CD4-positive, alpha-beta T cell treated with Interleukin-1 beta for 1 hour (primary cell): ENCODE measurements at regions not wholly inside any gene's neighbourhood (a gene's known extent, or its start where the extent isn't known, plus 50 kb on each side); places are given as distances from the start of the nearest gene placed in this dataset.

Source experiments
- DNase-seq, 2 donors: peaks; one replicate each; pipeline ENCODE4 v3.0.0-alpha.2; 2020 to 2022

DNA sequence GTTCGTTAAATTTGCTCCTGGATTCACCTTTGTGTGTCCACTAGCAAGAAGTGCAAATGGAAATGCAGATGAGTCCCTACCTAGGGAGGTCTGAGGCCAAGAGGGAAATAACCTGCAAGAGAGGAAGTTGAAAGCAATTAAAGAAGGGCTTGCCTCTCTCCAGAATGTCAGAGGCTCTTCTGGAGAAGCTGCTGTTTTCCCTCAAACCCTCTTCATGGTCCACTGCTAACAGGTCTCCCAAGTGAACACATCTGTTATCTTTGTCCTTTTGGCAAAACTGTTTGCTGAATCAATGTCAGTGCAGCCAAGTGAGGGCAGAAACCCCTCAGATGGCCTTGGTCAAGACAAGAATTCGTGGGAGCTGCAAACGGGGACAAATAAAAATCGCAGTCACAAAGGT, 177.3 kb upstream of the PLXNA2 start:
- no peak for DNase-seq

DNA sequence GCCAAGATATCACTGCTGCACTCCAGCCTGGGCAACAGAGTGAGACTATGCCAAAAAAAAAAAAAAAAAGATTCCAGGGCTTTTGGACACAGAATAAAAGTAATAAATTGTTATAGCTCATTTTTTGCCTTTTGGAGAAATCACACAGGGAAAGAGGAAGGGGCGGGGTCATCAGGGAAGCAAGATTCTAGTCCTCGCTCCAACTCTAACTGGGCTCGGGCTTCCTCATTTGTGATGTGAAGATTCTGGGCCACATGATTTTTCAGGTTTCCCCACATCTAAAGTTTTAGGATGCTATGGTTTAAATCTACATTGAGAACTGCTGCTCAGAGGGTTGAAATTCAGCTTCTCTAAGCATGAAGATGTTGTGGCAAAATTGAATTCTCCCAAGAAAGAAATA, 179.3 kb upstream of the PLXNA2 start:
- no peak for DNase-seq

DNA sequence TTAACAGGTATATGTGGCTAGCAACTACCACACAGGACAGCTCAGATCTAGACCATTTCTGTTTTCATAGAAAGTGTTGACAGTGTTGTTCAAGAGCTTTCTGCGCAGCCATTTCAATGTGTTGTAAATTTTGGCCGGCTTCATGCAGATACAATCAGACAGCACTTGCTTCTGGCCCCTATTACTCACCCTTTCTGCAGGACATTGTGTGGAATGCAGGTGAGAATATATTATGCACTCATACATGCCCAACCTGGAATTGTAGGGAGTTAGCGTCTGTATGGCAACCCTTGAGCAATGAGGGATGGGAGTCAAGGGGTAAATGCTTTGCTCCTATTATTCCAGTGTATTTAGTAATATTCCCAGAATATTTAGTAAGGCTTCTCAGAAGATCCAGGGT, 180.9 kb upstream of the PLXNA2 start:
- DNase-seq: no peak

DNA sequence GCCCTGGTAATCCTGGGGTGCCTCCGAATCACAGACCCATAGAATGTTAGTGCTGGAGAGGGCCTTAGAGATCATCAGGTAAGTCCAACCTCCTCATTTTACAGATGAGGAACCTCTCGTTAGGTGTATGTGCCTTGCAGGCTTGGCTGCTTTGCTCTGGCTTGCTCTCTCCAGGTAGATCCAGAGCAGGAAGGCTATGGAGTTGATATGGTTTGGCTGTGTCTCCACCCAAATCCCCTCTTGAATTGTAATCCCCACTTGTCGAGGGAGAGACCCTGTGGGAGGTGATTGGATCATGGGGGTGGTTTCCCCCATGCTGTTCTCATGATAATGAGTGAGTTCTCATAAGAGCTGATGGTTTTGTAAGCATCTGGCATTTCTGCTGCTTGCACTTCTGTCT, 186.0 kb upstream of the PLXNA2 start:
- DNase-seq: no peak

DNA sequence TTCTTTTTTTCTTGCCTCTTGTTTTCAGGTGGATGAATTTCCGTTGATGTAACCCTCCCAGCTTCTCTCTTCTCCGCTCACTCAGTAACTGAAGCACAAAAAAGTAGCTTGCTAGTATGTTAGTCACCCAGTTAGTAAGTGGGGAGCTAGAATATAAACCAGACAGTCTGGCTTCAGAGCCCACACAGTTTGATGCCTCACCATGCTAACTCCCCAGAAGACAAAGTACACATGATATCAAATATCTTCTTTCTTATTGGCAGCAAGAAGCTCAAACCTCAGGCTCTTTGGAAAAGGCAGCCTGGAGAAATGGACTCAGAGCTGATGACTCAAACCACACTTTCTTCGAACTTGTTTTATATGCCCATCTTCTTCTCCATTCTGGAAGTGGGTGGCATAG, 187.5 kb upstream of the PLXNA2 start:
- DNase-seq: no peak

DNA sequence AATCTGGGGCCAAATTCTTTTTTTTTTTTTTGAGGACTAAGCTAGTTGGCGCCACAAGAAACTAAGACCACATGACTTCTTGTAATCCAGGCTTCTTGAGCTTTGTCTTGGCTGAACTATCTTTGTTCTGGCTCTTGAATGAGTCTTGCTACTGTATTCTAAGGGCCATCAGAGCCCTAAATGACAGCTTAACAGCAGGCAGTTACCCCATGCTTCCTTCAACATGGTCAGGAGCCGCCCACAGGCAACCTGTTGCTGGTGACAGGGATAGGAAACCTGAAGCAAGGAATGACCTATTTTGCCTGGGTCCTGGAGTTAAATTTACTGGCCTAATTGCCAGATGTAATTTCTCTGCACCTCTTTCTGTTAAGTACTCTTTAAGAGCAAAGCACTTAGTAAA, 188.2 kb upstream of the PLXNA2 start:
- DNase-seq: no peak

DNA sequence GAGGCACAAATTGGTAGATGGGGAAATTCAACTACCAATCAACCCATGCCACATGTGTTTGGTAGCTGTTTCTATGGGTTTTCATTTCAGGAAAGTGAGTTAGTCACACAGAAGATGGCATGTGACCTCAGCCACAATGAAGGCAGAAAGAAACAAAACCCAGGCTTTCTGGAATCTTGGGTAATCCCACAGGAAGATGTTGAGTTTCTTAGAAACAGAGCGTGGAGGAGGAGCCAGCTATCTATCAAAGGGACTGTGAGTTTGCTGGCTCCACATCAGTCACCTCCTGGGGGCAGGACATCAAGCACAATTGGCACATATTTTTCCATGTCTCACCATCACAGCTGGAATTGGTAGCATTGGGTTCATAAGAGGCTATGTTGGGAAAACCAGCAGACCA, 188.9 kb upstream of the PLXNA2 start:
- no peak for DNase-seq

DNA sequence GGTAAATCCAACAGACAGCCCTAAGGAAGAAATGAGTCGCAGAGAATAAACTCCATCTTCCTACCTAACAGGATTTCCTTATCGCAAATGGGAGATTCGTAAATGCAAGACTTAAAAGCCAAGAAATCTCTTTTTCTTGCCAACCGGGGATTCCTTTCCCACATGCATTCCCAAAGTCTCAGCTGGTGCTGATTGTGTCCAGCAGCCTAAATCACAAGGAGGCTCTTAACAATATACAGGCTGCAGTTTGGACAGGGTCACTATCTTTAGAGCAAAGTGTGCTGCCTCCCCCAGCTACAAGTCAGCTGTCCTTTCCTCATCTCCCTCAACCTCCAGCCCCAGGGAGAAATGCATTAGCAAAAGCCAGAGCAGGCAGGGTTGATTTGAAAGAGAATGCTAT, 189.8 kb upstream of the PLXNA2 start:
- no peak for DNase-seq

DNA sequence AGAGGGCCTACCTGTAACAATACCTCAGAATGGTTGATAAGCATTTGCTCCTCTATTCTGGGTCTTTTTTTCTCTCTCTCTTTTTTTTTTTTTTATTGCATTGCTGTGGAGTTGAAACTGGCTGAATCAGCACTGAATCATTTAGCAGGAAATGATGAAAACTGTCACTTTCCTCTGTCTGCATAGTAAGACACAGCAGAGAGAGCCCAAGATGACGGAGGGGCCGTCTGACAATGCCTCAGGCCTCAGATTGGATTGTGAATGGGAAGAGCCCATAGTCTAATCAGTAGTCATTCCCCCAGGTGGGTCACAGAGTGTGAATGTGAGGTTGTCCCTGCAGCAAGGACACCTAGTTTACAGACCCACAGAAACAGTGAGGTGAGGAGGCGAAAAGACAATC, 193.2 kb upstream of the PLXNA2 start:
- no peak for DNase-seq

DNA sequence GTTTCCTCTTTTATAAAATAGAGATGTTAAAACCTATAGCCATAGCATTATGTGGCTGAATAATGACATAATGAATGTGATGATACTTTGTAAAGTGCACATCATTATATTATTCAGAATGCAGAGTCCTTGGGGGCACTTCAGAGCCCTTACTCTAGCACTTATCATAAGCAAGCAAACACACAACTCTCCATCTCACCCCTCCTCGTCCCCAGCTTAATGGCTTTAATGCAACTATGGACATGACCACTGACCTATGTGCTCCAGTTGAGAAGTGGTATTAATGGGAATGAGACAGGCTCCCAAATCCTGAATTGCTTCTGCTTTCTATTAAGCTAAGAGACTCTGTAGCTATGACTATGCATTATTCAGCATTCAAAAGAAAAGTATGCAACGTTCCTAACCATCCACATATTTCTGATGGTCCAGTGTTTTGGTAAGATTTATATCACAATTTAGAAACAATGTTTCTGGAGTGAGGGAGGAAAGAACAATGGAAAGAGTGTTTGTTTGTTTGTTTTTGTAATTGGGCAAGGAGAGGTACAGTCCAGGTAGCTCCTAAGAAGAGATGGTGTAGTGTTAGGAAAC, 194.0 kb upstream of the PLXNA2 start:
- no peak for DNase-seq

DNA sequence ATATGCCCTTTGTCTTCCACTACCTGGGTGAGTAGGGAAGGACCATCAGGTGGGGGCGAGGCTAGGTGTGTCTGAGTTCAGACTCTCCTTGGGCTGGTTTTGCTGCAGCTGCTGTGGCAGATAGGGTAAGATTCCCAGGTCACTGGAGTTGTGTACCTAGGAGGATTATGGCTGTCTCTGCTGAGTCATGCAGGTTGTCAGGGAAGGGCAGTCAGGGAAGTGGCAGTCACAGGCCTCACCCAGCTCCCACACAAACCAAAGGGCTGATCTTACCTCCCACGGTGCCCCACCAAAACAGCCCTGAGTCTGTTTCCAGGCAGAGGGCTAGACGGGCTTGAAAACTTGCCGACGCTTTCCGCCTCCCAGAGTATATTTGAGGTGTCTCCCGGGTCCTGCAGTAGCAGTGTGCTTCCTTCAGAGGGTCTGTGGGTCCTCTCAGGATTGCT, 201.6 kb upstream of the PLXNA2 start:
- DNase-seq: no peak

DNA sequence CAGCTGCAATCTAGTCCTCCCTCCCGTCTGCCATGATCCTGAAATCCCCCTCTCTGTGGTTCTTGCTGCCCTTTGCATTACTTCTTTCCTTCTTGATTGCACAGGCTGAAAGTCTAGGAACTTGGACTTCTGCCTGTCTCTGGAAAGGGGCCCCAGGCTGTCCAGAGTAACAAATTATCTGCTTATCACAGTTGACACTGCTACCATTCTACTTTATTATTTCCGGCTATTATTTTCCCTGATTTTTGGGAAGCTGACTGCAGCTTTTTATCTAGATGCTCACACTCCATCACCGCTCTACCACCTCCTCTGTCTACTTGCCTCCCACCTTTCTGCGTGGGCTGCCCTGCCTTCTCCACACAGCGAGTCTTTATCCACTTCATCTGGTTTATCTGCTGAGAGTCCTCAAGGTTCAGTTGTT, 202.1 kb upstream of the PLXNA2 start:
- no peak for DNase-seq

DNA sequence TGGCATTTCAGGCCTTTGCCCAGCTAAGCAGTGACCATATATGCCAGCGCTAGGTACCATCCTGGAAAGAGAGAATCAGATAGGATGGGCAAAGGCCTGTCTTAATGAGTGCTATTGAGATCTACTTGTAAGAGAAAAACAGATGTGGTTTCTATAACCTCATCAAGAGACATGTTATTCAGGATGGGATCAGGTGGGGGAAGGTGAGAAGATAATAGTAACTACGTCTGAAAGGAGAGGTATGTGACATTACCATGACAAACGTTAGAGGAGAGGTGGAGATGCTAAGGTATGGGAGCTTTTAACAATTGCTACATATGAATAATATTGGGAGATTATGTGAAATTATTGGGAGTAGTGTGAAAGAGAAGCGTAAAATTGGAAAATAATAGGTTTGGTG, 204.2 kb upstream of the PLXNA2 start:
- DNase-seq: no peak

DNA sequence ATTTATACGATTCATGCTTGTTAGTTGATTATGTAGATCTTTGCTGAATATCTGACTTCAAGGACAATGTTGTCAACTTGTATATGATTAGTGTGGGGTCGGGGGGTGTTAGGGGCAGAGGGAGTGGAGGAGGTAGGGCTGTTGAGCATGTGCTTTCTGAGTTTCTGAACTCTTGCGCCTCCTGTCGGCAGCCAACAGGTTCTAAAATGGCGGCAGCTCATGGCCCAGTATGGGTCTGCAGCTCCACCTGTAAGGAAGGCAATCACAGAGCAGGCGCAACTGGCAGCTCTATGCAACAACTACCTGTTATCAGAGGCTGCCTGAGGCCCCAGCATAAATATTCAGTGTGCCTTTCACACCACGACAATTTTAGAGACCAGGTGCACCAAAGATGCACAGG, 205.8 kb upstream of the PLXNA2 start:
- no peak for DNase-seq

DNA sequence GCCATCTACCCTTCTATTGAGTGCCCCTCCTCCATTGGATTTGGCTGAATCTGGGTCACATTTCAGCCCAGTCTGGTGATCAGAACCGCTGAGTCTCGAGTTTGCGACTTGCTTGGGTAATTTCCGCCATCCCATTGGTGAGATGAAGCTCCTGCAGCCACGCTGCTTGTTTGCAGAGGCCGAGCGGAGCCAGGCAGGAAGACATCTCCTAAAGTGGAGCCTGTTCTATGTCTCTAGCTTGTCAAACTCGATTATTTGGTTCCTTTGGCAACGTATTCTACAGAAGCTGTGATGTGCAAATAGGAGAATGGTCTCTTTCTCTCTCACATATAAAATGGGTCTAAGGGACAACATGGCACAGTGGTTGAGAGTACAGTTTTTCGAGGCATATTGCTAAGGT, 206.8 kb upstream of the PLXNA2 start:
- DNase-seq: no peak

DNA sequence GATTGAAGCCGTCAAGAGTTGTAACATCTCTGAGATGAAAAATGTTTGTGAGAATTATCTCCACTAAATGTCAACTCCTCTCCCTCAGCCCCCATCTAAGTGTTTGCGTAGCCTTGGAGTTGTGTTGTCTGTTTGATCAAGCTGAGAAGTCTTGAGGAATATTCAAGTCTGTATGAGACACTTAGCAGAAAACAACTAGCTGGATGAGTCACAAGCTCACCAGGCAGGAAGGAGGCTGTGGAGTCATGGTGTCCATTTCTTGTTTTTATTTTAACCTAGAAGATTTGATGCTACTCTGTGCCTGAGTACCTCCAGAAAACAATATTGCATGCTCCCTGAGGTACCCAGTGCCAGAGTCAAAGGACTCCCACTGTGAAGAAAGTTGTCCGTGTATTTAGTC, 211.6 kb upstream of the PLXNA2 start:
- DNase-seq: no peak

DNA sequence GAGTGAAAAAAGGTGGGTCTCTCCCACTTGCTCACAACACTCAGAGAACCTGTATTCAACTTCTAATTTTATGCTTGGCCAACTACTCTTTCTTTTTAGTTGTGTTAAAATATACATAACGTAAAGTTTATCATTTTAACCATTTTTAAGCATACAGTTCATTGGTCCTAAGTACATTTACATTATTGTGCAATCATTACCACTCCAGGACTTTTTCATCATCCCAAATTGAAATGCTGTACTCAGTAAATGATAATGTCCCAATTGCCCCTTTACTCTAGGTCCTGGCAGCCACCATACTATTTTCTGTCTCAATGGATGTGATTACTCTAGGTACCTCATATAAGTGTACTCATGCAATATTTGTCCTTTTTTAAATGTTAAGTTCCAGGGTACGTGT, 212.3 kb upstream of the PLXNA2 start:
- no peak for DNase-seq

DNA sequence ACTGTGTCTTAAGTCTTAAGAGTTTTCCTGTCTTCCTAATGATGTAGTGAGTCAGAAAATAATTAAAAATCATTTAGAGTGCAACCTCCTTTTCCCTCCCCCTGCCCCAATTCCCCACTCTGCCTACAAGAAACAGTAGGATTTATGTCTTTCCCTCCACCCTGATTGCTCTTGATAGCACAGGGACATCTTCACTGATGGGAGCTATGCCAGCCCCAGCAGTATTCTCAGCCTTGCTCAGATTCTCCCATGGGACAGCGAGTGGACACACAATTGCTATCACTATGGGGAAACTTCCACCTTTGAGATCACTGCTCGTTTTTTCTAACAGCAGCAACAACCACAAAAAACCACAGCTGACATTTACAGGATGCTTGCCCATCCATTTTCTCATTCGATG, 216.6 kb upstream of the PLXNA2 start:
- DNase-seq: no peak

DNA sequence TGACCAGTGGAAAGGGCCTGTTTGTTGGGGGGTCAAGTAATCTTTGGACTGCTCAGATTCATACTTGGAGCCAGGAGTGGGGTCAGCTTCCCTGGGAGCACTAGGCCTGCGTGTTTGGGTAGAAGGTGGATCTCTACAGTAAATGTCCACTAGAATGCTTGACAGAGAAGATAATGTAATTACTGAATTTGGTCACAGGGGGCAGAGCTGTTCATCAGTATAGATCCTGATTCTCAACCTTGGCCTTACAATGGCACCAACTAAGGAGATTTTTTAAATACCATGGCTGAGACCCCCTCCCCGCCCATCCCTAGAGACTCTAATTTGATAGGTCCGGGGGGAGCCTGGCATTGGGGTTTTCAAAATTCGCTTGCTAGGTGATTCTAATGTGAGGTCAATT, 217.5 kb upstream of the PLXNA2 start:
- DNase-seq: no peak

DNA sequence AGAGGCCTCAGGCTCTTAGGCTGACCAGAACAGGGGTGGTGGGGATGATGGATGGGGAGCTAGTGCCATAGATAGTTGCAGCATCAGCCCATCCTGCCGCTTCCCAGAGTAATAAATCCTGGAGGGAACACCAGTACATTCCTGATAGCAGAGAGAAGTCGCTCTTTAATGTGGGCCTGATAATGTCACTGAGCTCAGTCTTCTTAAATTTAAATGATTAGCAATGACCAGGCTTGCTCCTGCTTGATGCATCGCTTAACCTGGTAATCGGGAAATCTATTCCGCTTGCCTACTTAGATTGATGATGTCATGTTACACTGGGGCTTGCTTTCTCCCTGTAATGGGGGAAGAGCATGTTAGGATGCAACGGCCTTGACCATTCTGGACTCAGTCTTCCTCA, 218.6 kb upstream of the PLXNA2 start:
- no peak for DNase-seq

DNA sequence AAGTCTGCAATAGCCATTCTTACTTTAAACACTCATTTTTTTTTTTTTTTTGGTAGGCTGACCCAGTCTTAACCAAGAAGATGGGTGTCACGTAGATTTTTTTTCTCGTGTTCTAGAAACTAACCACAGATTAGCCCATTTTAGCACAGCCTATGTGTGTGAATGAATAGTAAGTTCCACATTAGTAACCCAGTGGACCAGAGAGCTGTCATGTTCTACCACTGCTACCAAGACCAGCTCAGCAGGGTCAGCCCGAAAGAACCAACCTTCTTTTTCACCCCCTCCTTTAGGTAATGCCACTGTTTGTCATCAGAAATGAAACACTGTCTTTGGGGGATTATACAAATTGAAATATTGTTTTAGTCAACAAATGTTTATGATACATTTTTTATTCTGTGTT, 221.1 kb upstream of the PLXNA2 start:
- no peak for DNase-seq

DNA sequence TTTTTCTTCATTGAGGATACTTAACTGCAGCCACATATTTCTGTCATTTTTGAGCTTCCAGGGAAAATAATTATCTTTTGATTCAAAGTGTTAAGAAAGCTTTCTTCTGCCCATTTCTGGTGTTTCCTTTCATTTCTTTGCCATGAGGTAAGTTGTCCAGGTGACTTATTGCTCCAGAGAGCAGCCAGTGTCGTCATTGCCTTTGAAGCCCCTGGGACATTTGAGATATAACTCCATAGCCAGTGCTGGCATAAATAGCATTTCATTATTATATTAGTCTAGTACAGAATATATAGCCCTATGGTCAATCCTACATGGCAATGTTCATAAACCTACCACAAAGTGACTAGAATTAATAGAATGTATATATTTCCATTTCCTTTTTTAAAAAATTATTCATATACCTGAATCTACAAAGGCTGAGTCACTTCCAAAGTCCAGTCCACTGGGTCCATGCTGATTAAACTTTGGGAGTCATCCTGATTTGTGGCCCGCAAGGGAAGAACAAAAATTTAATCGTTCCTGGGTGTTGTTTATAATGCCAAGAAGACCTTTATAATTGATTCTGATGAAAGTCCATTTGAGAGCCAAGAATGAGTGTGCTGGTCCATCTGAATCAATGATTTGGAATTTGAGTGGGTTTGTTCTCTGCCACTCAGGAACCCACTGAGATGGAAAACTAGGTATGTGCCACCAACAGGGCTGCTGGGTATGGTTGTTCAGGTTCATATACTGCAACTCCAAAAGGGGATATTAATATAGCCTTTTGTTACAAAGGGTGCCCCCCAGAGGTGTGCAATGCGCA, 221.8 kb upstream of the PLXNA2 start:
- no peak for DNase-seq

DNA sequence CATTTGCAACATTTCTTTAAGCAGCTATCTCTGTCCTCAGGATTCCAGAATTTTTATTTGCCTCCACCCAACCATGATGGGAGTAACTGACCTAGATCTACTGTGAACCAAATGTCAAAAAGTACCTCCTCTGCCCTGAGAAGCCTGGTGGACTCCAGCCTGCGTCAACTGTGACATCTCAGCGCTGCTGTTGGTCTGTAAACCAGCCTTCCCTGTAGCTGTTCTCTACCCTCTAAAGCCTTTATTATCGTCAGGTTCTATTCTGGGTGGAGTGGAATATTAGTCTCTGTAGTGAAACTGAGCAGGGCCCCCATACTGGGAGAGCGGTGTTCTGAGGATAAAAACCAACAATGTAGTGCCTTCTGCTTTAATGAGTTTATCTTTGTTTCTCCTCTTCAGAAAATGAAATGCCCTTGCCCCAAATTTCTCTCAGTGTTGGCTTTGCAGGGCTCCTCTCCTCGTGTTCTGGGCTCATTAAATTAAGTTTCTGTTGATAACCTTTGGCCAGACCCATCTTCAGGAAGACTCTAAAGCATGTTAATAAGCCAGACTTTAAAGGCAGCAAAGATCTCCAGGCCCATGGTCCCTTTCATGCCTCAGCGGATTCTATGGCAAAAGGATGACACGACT, 223.1 kb upstream of the PLXNA2 start:
- DNase-seq: no peak

DNA sequence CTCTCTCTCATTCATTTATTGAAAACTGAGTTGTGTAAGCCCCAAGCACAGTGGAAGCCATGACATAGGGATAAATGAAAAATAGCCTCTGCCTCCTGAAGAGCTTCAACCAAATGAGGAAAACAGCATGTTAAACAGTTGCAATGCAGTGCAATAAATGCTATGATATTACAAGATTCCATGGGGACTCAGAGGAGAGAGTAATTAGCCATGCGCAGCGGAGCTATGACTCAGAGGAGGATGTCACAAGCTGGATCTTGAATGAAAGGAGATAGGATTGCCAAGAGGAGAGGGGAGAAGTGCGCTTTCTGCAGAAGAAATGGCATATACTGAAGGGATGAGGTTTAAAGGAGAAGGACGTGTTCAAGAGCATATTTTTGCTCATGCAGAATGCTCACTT, 231.3 kb upstream of the PLXNA2 start:
- DNase-seq: no peak
